SH-SY5Y (cell line): ENCODE measurements at regions not wholly inside any gene's neighbourhood (a gene's known extent, or its start where the extent isn't known, plus 50 kb on each side); places are given as distances from the start of the nearest gene placed in this dataset.

ENCODE experiments used
- GATA2 ChIP-seq: IDR thresholded peaks from 2 replicates; pipeline ENCODE4 v1.6.1; 2011; ENCODE audit warnings: mild to moderate bottlenecking, low read depth, low read length
- GATA3 ChIP-seq: IDR thresholded peaks from 2 replicates; pipeline ENCODE4 v1.6.1; 2011; ENCODE audit warnings: low read depth, mild to moderate bottlenecking, low read length, moderate library complexity

- TF ChIP-seq GATA2 (no peak), GATA3 (no peak)
Measured at GRCh38 chr12:107574691-107575090, 110.9 kb upstream of the PWP1 start.
